Lung (tissue), 9 donors: ENCODE measurements at regions not wholly inside any gene's neighbourhood (a gene's known extent, or its start where the extent isn't known, plus 50 kb on each side); places are given as distances from the start of the nearest gene placed in this dataset.
"Not testable (repeated sequence)": the region's sequence is repeated elsewhere in the genome, so short reads cannot be mapped to it uniquely, and the experiment has no call there.

Experiments used
- ATAC-seq: fragments of 200-7000 bp; cut with Tn5 transposase; one replicate; pipeline ENCODE4 v1.9.1; 2020; ENCODE audit warnings: moderate number of reproducible peaks; ENCODE audit not compliant: insufficient read depth, low FRiP score
- DNase-seq, 3 donors: peaks; one replicate each; pipeline ENCODE4 v3.0.0-alpha.2; 2013 to 2017
- H3K27ac ChIP-seq, 2 donors: one replicate each; pipeline ENCODE4 v1.5.1; 2013; ENCODE audit warnings: mild to moderate bottlenecking in 2 of 2, moderate library complexity in 2 of 2, control low read depth in 1 of 2, inconsistent platforms in 1 of 2, low read depth in 1 of 2, low read length in 1 of 2
- H3K27me3 ChIP-seq, 3 donors: one replicate each; pipeline ENCODE4 v1.5.1; 2013; ENCODE audit warnings: low read length in 2 of 3; ENCODE audit not compliant: control insufficient read depth in 3 of 3, insufficient read depth in 3 of 3
- H3K36me3 ChIP-seq, 4 donors: one replicate each; pipeline ENCODE4 v1.5.1; 2013; ENCODE audit warnings: low read length in 4 of 4, mild to moderate bottlenecking in 1 of 4, moderate library complexity in 1 of 4; ENCODE audit not compliant: control insufficient read depth in 4 of 4, insufficient read depth in 4 of 4
- H3K4me1 ChIP-seq, 5 donors: one replicate each; pipeline ENCODE4 v1.5.1; 2013; ENCODE audit warnings: low read length in 5 of 5, mild to moderate bottlenecking in 2 of 5, moderate library complexity in 1 of 5; ENCODE audit not compliant: control insufficient read depth in 5 of 5, insufficient read depth in 5 of 5
- H3K4me3 ChIP-seq: one replicate; pipeline ENCODE4 v1.5.1; 2013; ENCODE audit warnings: mild to moderate bottlenecking, control low read depth, moderate library complexity
- H3K9ac ChIP-seq, 2 donors: one replicate each; pipeline ENCODE4 v1.5.1; 2013; ENCODE audit warnings: low read length in 2 of 2, control low read depth in 1 of 2; ENCODE audit not compliant: insufficient read depth in 1 of 2
- H3K9me3 ChIP-seq, 4 donors: one replicate each; pipeline ENCODE4 v1.5.1; 2013; ENCODE audit warnings: low read length in 3 of 4, mild to moderate bottlenecking in 1 of 4, moderate library complexity in 1 of 4; ENCODE audit not compliant: control insufficient read depth in 4 of 4, insufficient read depth in 3 of 4
- WGBS, 2 donors: extraction: QIAGEN DNeasy Blood & Tissue Kit; methylation state at CpG; one replicate each; pipeline ENCODE4 v1.1.7; 2013; 5-methylcytosine and 5-hydroxymethylcytosine counted together
- donor health status: Bipolar disorder and iron deficiency.
- donor health status: healthy.
- donor health status: DM: yes; HTN: yes; CAD: no.

- not testable (repeated sequence) for H3K36me3 ChIP-seq, ATAC-seq, H3K27me3 ChIP-seq, H3K27ac ChIP-seq, H3K4me3 ChIP-seq, DNase-seq, H3K9ac ChIP-seq, H3K4me1 ChIP-seq
- 76 to 77% methylated on average over 4 to 5 of the region's 10 CpGs for WGBS, 2 donors
- H3K9me3 ChIP-seq = peaks cover 0 to 15% (median 0%) of the 10 kb centered on the region in 4 donors
Observed at GRCh38 chr7:56801774-56802173, 330.5 kb downstream of the ZNF479 start.

GRCh38 chr7:56798876-56799275 lies 333.4 kb downstream of the ZNF479 start:
- not testable (repeated sequence) for H3K4me3 ChIP-seq, H3K27me3 ChIP-seq, H3K36me3 ChIP-seq, H3K4me1 ChIP-seq, ATAC-seq, H3K9me3 ChIP-seq, H3K27ac ChIP-seq, DNase-seq, H3K9ac ChIP-seq
- 85 to 91% methylated on average over 5 to 11 of the region's 11 CpGs for WGBS, 2 donors

- not testable (repeated sequence) for H3K9ac ChIP-seq, H3K36me3 ChIP-seq, ATAC-seq, H3K27ac ChIP-seq, DNase-seq, H3K4me1 ChIP-seq, H3K4me3 ChIP-seq, H3K27me3 ChIP-seq, H3K9me3 ChIP-seq
- WGBS, 2 donors = 56 to 71% methylated on average over 35 to 39 of the region's 39 CpGs
Observed at GRCh38 chr7:56787474-56787873, 344.8 kb downstream of the ZNF479 start.
